ENCODE measurements at regions not wholly inside any gene's neighbourhood (a gene's known extent, or its start where the extent isn't known, plus 50 kb on each side); places are given as distances from the start of the nearest gene placed in this dataset.
"Not testable (repeated sequence)": the region's sequence is repeated elsewhere in the genome, so short reads cannot be mapped to it uniquely, and the experiment has no call there.

DNA sequence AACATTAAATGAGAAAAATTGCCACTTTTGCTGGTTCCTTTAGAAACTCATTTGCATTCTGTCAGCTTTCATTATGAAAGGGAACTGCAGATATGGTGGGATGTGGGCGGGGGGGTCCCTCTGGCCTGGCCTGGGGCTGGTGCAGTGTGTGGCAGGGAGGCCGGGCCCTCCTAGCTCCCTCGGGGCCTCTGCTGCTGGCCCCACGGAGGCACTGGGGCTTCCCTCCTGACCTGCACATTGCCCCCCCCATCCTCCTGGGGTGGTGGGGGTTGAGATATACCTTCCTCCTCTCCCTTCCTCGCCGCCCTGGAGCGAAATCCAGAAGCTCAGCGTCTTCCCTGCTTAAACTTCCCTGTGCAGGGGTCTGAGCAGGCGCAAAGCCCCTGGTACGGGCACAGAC is 1005.9 kb downstream of the BRD1 start:
- H3K27ac ChIP-seq (ENCODE audit: insufficient read depth, low read length, poor library complexity, severe bottlenecking), result no peak overlapping the region
- DNase-seq, result no peak

DNA sequence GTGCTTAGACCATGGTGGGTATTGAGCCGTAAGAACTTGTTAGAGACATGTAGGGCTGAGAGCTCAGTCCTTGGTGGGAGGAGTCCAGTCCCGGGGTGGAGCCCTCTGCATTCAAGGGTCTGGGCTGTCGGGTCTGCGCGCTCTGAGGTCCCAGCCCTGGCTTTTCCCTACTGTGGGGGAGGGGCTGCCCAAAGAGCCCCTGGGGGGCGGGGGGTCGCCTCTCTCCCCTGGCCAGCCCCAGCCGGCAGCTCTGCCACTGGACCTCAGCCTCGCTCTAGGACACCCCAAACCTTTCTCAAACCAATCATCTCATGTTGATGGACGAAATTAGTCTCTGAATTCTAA is 1006.4 kb downstream of the BRD1 start:
- H3K36me3 ChIP-seq (ENCODE audit: control insufficient read depth, insufficient read depth, low read length), result no peaks in the 10 kb centered on the region
- no peak for DNase-seq
- H3K9me3 ChIP-seq (ENCODE audit: control insufficient read depth in 2 of 2, low read length in 2 of 2), result no peaks in the 10 kb centered on the region
- no peak for ATAC-seq (ENCODE audit: low read depth in 2 of 2)
- Mint-ChIP-seq H3K4me1 (no peaks in the 10 kb centered on the region), H3K4me3 (no peak overlapping the region), H3K27me3 (peaks cover 5% of the 10 kb centered on the region), H3K9me3 (peaks cover 0 to 2% (median 0%) of the 10 kb centered on the region in 7 donors), H3K36me3 (no peaks in the 10 kb centered on the region), H3K27ac (no peak overlapping the region)
- H3K27ac ChIP-seq (ENCODE audit: insufficient read depth, low read length, poor library complexity, severe bottlenecking), result no peak overlapping the region
- no peaks in the 10 kb centered on the region for H3K4me1 ChIP-seq (ENCODE audit: control insufficient read depth, insufficient read depth, low read length, poor library complexity, severe bottlenecking)
- H3K27me3 ChIP-seq (ENCODE audit: control insufficient read depth, insufficient read depth, low read length), result no peaks in the 10 kb centered on the region
- H3K4me3 ChIP-seq (ENCODE audit: low read depth, low read length), result no peak overlapping the region

More for the DNA sequence above, 1005.9 kb downstream of the BRD1 start:
- Histone ChIP-seq H3K27me3 (ENCODE audit: control insufficient read depth, insufficient read depth, low read length) (no peaks in the 10 kb centered on the region), H3K36me3 (ENCODE audit: control insufficient read depth, insufficient read depth, low read length) (no peaks in the 10 kb centered on the region), H3K9me3 (ENCODE audit: control insufficient read depth in 2 of 2, low read length in 2 of 2) (no peaks in the 10 kb centered on the region), H3K4me3 (ENCODE audit: low read depth, low read length) (no peak overlapping the region), H3K4me1 (ENCODE audit: control insufficient read depth, insufficient read depth, low read length, poor library complexity, severe bottlenecking) (no peaks in the 10 kb centered on the region)
- Mint-ChIP-seq H3K27ac (no peak overlapping the region), H3K36me3 (no peaks in the 10 kb centered on the region), H3K27me3 (peaks cover 5% of the 10 kb centered on the region), H3K4me3 (no peak overlapping the region), H3K4me1 (no peaks in the 10 kb centered on the region), H3K9me3 (peaks cover 0 to 2% (median 0%) of the 10 kb centered on the region in 7 donors)
- no peak for ATAC-seq (ENCODE audit: low read depth in 2 of 2)

- H3K36me3 Mint-ChIP-seq, result no peaks in the 10 kb centered on the region
- no peak overlapping the region for H3K4me3 ChIP-seq (ENCODE audit: low read depth, low read length)
- H3K27ac ChIP-seq (ENCODE audit: insufficient read depth, low read length, poor library complexity, severe bottlenecking), result no peak overlapping the region
- H3K9me3 ChIP-seq (ENCODE audit: control insufficient read depth in 2 of 2, low read length in 2 of 2), result no peaks in the 10 kb centered on the region
- no peaks in the 10 kb centered on the region for H3K4me1 ChIP-seq (ENCODE audit: control insufficient read depth, insufficient read depth, low read length, poor library complexity, severe bottlenecking)
- ATAC-seq (ENCODE audit: low read depth in 2 of 2) (no peak), DNase-seq (no peak)
- H3K36me3 ChIP-seq (ENCODE audit: control insufficient read depth, insufficient read depth, low read length), result no peaks in the 10 kb centered on the region
- peaks cover 5% of the 10 kb centered on the region for H3K27me3 Mint-ChIP-seq
- no peaks in the 10 kb centered on the region for H3K4me1 Mint-ChIP-seq
- H3K27me3 ChIP-seq (ENCODE audit: control insufficient read depth, insufficient read depth, low read length), result no peaks in the 10 kb centered on the region
- H3K4me3 Mint-ChIP-seq, result no peak overlapping the region
- no peak overlapping the region for H3K27ac Mint-ChIP-seq
- peaks cover 0 to 2% (median 0%) of the 10 kb centered on the region in 7 donors for H3K9me3 Mint-ChIP-seq
These were observed 1007.0 kb downstream of the BRD1 start for GRCh38 chr22:48820481-48821345.

GRCh38 chr22:48819961-48820360 is 1007.7 kb downstream of the BRD1 start:
- Mint-ChIP-seq H3K4me3 (no peak overlapping the region), H3K4me1 (no peaks in the 10 kb centered on the region), H3K27me3 (peaks cover 5% of the 10 kb centered on the region), H3K9me3 (peaks cover 0 to 2% (median 0%) of the 10 kb centered on the region in 7 donors), H3K27ac (no peak overlapping the region), H3K36me3 (no peaks in the 10 kb centered on the region)
- no peaks in the 10 kb centered on the region for H3K4me1 ChIP-seq (ENCODE audit: control insufficient read depth, insufficient read depth, low read length, poor library complexity, severe bottlenecking)
- H3K27me3 ChIP-seq (ENCODE audit: control insufficient read depth, insufficient read depth, low read length), result no peaks in the 10 kb centered on the region
- H3K4me3 ChIP-seq (ENCODE audit: low read depth, low read length), result no peak overlapping the region
- ATAC-seq (ENCODE audit: low read depth in 2 of 2) (no peak), DNase-seq (no peak)
- no peaks in the 10 kb centered on the region for H3K36me3 ChIP-seq (ENCODE audit: control insufficient read depth, insufficient read depth, low read length)
- H3K27ac ChIP-seq (ENCODE audit: insufficient read depth, low read length, poor library complexity, severe bottlenecking), result no peak overlapping the region
- no peaks in the 10 kb centered on the region for H3K9me3 ChIP-seq (ENCODE audit: control insufficient read depth in 2 of 2, low read length in 2 of 2)

GRCh38 chr22:48819232-48819631 is 1008.4 kb downstream of the BRD1 start:
- Mint-ChIP-seq H3K27me3 (peaks cover 5% of the 10 kb centered on the region), H3K9me3 (no peaks in the 10 kb centered on the region), H3K27ac (no peak overlapping the region), H3K36me3 (no peaks in the 10 kb centered on the region), H3K4me3 (no peak overlapping the region), H3K4me1 (no peaks in the 10 kb centered on the region)
- Histone ChIP-seq H3K9me3 (ENCODE audit: control insufficient read depth in 2 of 2, low read length in 2 of 2) (no peaks in the 10 kb centered on the region), H3K27me3 (ENCODE audit: control insufficient read depth, insufficient read depth, low read length) (no peaks in the 10 kb centered on the region), H3K4me1 (ENCODE audit: control insufficient read depth, insufficient read depth, low read length, poor library complexity, severe bottlenecking) (no peaks in the 10 kb centered on the region), H3K27ac (ENCODE audit: insufficient read depth, low read length, poor library complexity, severe bottlenecking) (no peak overlapping the region), H3K4me3 (ENCODE audit: low read depth, low read length) (no peak overlapping the region), H3K36me3 (ENCODE audit: control insufficient read depth, insufficient read depth, low read length) (no peaks in the 10 kb centered on the region)
- DNase-seq (no peak), ATAC-seq (ENCODE audit: low read depth in 2 of 2) (no peak)

DNA sequence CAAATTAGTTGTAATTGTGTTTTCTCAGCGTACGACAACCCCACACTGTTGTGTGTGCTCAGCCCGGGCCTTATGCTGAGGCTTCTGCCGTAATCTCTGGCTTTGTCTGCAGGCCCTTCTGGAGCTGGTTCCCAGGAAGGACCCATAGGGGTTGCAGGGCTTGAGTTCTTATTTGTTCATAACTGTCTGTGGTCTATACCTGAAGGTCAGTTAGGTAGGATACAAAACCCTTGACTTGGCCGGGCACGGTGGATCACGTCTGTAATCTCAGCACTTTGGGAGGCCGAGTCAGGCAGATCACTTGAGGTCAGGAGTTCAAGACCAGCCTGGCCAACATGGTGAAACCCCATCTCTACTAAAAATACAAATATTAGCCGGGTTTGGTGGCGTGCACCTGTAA is 1010.2 kb downstream of the BRD1 start:
- not testable (repeated sequence) for H3K4me1 Mint-ChIP-seq; H3K27ac ChIP-seq (ENCODE audit: insufficient read depth, low read length, poor library complexity, severe bottlenecking); H3K27me3 Mint-ChIP-seq; H3K9me3 ChIP-seq (ENCODE audit: control insufficient read depth in 2 of 2, low read length in 2 of 2); H3K27ac Mint-ChIP-seq; ATAC-seq (ENCODE audit: low read depth in 2 of 2); DNase-seq; H3K4me3 Mint-ChIP-seq; H3K36me3 ChIP-seq (ENCODE audit: control insufficient read depth, insufficient read depth, low read length); H3K27me3 ChIP-seq (ENCODE audit: control insufficient read depth, insufficient read depth, low read length); H3K4me1 ChIP-seq (ENCODE audit: control insufficient read depth, insufficient read depth, low read length, poor library complexity, severe bottlenecking); H3K4me3 ChIP-seq (ENCODE audit: low read depth, low read length); H3K36me3 Mint-ChIP-seq; H3K9me3 Mint-ChIP-seq

GRCh38 chr22:48811885-48812284 is 1015.8 kb downstream of the BRD1 start:
- no peak overlapping the region for H3K4me3 Mint-ChIP-seq
- Histone ChIP-seq H3K36me3 (ENCODE audit: control insufficient read depth, insufficient read depth, low read length) (no peaks in the 10 kb centered on the region), H3K27me3 (ENCODE audit: control insufficient read depth, insufficient read depth, low read length) (no peaks in the 10 kb centered on the region), H3K4me3 (ENCODE audit: low read depth, low read length) (no peak overlapping the region), H3K9me3 (ENCODE audit: control insufficient read depth in 2 of 2, low read length in 2 of 2) (no peaks in the 10 kb centered on the region), H3K4me1 (ENCODE audit: control insufficient read depth, insufficient read depth, low read length, poor library complexity, severe bottlenecking) (no peaks in the 10 kb centered on the region), H3K27ac (ENCODE audit: insufficient read depth, low read length, poor library complexity, severe bottlenecking) (no peak overlapping the region)
- H3K27me3 Mint-ChIP-seq, result peaks cover 4% of the 10 kb centered on the region
- no peak overlapping the region for H3K27ac Mint-ChIP-seq
- no peaks in the 10 kb centered on the region for H3K36me3 Mint-ChIP-seq
- DNase-seq, result no peak
- no peak for ATAC-seq (ENCODE audit: low read depth in 2 of 2)
- H3K4me1 Mint-ChIP-seq, result no peaks in the 10 kb centered on the region
- H3K9me3 Mint-ChIP-seq, result no peaks in the 10 kb centered on the region
